ENCODE measurements at regions not wholly inside any gene's neighbourhood (a gene's known extent, or its start where the extent isn't known, plus 50 kb on each side); places are given as distances from the start of the nearest gene placed in this dataset.
"Not testable (repeated sequence)": the region's sequence is repeated elsewhere in the genome, so short reads cannot be mapped to it uniquely, and the experiment has no call there.

GRCh38 chr5:130436430-130436829, 532.2 kb downstream of the CHSY3 start:
- DNase-seq = no peak

DNA sequence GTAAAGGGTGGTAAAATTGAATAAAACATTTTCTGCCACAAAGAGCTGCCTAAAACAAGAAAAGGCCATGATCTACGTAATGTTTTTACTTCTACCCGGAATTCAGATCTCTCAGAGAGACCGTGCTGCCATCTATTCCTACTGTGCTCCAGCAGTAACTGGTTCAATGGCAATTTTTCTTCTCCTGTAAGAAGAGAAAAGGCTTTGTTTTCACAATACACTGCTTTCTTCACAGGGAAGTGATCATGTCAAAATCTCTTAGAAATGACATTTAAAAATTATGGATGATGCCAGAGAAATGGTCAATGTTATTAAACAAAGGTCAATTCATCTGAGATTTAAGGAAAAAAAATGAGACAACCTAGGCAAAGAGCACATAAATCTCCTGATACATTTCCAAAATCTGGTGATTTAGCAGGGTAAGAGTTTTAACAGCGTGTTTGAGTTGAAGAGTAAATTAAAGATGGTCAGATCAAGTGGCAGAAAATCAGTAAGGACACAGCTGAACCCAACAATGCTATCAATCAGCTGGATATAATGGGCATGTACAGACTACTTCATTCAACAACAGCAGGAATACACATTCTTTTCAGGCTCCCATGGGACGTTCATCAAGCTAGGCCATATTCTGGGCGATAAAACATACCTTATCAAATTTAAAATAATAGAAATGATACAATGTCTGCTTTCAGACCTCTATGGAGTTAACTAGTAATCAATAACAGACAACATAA, 523.1 kb downstream of the CHSY3 start:
- DNase-seq = no peak

DNA sequence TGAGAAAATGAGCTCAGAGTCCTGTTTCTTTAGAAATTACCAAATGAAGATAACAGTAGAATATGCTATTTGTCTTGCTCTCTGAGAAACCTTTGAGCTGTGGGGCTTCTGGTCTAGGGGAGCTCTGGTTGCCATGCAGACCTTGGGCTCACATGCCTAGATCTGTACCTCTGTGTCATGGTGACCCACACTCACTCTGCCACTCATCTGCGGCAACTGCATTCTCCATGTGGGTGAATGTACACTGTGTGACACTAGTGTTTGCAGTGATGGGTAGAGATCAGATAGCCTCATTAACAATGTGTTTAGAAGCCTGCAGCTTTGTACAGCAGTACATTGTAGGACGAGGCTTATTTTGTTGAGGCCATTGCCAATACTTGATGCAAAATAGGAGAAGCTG, 521.2 kb downstream of the CHSY3 start:
- no peak for DNase-seq

DNA sequence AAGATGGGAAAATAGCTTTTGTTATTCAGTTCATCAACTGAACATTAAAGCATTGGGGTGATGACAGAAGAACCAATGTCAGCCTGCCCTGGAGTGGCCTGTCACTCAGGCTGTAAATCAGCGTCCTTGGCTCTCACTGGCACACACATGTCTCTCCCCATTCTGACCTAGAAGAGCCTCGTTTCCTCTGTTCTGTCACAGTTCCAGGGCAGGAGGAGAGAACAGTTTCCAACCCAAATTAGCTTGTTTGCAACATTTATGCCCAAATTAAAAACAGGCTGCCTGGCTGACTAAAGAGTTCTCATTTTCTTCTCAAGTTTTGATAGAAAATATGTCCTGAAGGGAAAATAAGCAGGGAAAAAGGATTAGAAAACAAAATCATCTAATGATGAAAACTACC, 520.1 kb downstream of the CHSY3 start:
- DNase-seq = no peak

DNA sequence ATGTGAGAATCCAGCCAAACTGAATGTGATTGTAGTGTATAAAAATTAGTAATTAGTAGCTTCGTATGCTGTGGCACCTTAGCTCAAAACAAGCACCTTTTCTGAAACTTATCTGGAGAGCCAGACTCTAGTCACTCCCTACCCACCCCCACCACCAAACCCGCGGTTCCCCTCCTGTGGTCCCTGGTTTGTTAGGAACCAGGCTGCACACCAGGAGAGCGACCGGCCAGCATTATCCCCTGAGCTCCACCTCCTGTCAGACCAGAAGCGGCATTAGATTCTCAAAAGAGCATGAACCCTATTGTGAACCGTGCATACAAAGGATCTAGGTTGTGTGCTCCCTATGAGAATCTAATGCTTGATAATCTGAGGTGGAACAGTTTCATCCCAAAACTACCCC, 498.6 kb downstream of the CHSY3 start:
- no peak for DNase-seq

GRCh38 chr5:130400091-130400490, 495.8 kb downstream of the CHSY3 start:
- DNase-seq = no peak

GRCh38 chr5:130398825-130399224, 494.6 kb downstream of the CHSY3 start:
- no peak for DNase-seq

DNA sequence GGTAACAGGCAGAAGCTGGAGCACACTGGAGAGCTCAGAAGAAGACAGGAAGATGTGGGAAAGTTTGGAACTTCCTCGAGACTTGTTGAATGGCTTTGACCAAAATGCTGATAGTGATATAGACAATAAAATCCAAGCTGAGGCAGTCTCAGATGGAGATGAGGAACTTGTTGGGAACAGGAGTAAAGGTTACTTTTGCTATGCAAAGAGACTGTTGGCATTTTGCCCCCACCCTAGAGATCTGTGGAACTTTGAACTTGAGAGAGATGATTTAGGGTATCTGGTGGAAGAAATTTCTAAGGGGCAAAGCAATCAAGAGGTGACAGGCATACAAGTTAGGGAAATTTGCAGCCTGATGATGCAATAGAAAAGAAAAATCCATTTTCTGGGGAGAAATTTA, 493.5 kb downstream of the CHSY3 start:
- not testable (repeated sequence) for DNase-seq

- no peak for DNase-seq
Observed at GRCh38 chr5:130397132-130397531, 492.9 kb downstream of the CHSY3 start.

- not testable (repeated sequence) for DNase-seq
Observed at GRCh38 chr5:130391727-130392264, 487.5 kb downstream of the CHSY3 start.

GRCh38 chr5:130386155-130386554, 481.9 kb downstream of the CHSY3 start:
- no peak for DNase-seq

DNA sequence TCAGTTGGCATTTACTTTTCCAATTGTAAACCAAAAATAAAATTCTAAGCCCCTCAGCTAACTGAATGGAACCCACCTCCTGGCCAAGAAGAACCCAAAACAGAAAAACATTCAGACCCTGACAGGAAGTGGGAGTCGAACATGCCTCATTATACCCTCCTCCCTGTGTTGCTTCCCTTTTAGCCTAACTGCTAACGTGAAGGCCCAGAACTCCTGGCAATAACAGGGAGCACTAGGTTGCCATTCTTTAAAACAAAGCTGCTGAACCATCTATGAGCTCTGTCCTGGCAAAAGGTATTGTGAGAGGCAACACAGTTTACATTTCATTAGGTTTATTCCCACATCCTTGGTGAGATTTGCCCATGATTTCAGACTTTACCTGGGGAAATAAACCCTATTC, 481.4 kb downstream of the CHSY3 start:
- DNase-seq = no peak

DNA sequence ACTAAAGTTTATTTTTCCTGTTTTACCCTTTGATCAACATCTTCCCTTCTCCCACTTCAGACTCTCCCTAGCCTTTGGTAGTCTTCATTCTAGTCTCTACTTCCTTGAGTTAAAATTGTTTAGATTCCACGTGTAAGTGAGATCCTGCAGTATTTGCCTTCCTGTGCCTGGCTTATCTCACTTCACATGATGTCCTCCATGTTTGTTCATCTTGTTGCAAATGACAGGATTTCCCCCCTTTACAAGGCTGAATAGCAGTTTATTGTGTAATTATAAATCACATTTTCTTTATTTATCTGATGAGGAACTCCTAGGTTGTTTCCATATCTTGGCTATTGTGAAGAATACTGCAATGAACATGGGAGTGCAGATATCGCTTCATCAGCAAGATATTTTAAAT, 461.7 kb downstream of the CHSY3 start:
- DNase-seq = no peak

GRCh38 chr5:130350131-130350530, 445.9 kb downstream of the CHSY3 start:
- no peak for DNase-seq

- DNase-seq = no peak
Observed at GRCh38 chr5:130337179-130337888, 433.1 kb downstream of the CHSY3 start.

- DNase-seq = no peak
Observed at GRCh38 chr5:130335117-130335516, 430.9 kb downstream of the CHSY3 start.

- DNase-seq = no peak
Observed at GRCh38 chr5:130333089-130333488, 428.8 kb downstream of the CHSY3 start.

DNA sequence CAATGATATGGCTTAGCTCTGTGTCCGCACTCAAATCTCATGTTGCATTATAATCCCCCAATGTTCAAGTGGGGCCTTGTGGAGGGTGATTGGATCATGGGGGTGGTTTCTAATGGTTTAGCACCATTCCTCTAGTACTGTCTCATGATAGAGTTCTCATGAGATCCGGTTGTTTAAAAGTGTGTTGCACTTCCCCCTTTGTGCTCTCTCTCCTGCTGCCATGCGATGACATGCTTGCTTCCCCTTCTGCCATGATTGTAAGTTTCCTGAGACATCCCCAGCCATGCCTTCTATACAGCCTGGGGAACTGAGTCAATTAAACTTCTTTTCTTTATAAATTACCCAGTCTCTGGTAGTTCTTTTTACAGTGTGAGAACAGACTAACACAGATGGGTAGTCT, 427.1 kb downstream of the CHSY3 start:
- DNase-seq = no peak

- no peak for DNase-seq
Observed at GRCh38 chr5:130324953-130325671, 420.8 kb downstream of the CHSY3 start.

DNA sequence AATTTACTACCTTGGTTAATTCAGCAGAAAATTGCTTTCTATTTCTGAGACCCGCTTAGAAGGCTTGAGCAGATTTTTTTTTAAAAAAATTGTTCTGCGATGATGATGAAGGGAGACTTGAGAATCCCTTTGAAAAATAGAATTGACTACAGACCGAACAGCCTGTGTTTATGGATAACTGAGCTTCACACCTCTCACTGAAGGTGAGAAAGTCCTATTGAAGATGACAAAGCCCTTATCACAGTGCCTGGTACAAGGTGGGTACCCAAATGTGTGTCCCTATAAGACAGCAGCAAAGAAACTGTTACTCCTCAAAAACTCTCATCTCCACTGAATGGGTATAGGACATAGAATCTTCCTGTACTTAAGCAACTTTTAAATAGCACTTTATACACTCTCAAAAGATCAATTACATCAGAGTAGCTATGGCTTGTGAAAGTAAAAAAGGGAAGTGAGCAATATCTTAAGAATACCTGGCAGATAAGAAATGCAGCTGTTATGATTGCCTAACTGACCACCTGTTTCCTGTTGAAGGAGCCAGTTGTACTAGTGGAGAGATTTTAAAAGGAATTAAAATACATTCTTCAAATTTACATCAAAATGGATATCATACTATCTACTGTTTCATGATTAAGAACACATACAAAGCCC, 419.7 kb downstream of the CHSY3 start:
- no peak for DNase-seq

DNA sequence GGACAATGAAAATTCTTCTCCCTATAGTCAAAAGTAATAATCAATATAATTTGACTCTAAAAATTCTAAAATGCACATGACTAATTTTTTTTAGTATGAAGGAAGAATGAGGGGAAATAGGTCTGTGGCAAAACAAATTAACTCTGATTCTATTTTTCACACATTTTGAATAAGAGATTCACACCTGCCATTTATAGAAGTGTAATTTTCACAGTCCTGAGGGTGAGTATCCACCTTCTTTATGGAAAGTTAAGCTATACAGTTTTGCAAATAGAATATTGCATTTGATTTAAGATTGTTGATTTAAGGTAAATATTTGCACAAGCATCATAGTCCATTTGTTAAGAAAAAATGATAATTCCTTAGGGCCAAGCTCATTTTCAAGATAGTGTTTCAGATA, 417.7 kb downstream of the CHSY3 start:
- no peak for DNase-seq

- no peak for DNase-seq
Observed at GRCh38 chr5:130316971-130317680, 412.9 kb downstream of the CHSY3 start.

DNA sequence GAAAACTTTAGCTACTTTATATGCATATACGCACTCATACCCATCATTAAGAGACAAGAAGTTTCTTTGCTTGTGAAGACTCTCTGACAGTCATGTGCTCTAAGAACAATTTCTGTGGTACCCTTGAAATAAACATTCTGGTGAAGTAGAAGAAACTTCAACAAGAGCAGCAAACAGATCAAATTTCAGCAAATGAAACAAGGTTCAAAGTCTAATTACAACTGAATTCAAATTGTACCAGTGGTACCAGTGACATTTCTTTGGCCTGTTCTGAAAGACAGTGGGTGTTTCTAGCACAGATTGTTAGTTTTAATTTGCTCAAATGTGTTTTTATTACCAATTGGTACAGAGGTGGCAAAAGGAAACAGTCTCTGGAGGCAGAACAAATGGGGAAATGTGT, 391.0 kb downstream of the CHSY3 start:
- DNase-seq = no peak
